ENCODE measurements at regions not wholly inside any gene's neighbourhood (a gene's known extent, or its start where the extent isn't known, plus 50 kb on each side); places are given as distances from the start of the nearest gene placed in this dataset.

GRCh38 chr5:89695371-89695770 is 714.2 kb downstream of the CETN3 start:
- TF ChIP-seq CTCF (IDR thresholded peaks at IDR 0.05) (no peak), EP300 (IDR thresholded peaks at IDR 0.05) (no peak)
